ENCODE measurements at regions not wholly inside any gene's neighbourhood (a gene's known extent, or its start where the extent isn't known, plus 50 kb on each side); places are given as distances from the start of the nearest gene placed in this dataset.

DNA sequence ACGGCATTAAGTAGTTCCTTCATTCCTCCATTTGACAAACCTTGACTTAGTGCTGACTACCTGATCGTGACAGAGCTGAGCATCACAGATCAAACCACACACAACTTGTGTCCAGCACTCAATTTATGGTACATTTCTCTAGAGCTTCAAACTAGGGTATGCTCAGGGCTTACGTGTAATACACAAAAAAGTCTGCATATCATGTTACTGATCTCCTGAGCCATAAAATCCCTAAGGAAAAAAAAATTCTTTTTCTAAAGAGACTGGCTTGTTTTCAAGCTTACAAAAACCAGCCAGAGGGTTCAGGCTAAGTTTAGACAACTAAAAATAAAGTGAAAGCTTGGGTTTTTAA is 88.0 kb upstream of the ALKAL2 start:
- Histone ChIP-seq H3F3A (replicated peaks; ENCODE audit: insufficient read depth) (no peaks in the 10 kb centered on the region), H3K27ac (ENCODE audit: low read depth in 2 of 2, low read length in 1 of 2) (no peak overlapping the region), H3K9ac (no peak overlapping the region), H3K36me3 (replicated peaks in 1 of 2; ENCODE audit: control insufficient read depth in 1 of 2, insufficient read depth in 2 of 2, low read length in 1 of 2) (no peaks in the 10 kb centered on the region), H3K79me2 (ENCODE audit: insufficient read depth) (no peaks in the 10 kb centered on the region), H3K27me3 (ENCODE audit: insufficient read depth) (no peaks in the 10 kb centered on the region), H3K4me1 (ENCODE audit: control insufficient read depth in 1 of 2, insufficient read depth in 2 of 2, low read depth in 1 of 2, low read length in 1 of 2) (peaks cover 0 to 4% of the 10 kb centered on the region in 2 experiments; a peak in 1 of 4 replicates), H3K4me2 (no peak overlapping the region), H3K9me2 (no peaks in the 10 kb centered on the region), H4K20me1 (ENCODE audit: insufficient read depth) (no peaks in the 10 kb centered on the region), H3K4me3 (ENCODE audit: low read depth in 2 of 2, low read length in 1 of 2) (no peak overlapping the region), H2AFZ (ENCODE audit: low read depth) (no peak overlapping the region), H3K9me3 (no peaks in the 10 kb centered on the region; the same call in 1 of the 2 replicates)
- no peak for TF ChIP-seq RXRA (IDR thresholded peaks at IDR 0.05; ENCODE audit: borderline replicate concordance, low read depth)
- TF ChIP-seq NRF1 (IDR thresholded peaks at IDR 0.05; ENCODE audit: low read depth, low read length): no peak
- no peak for TF ChIP-seq PBX3 (IDR thresholded peaks at IDR 0.05)
- TF ChIP-seq GABPA (IDR thresholded peaks at IDR 0.05; ENCODE audit: low read depth): no peak
- TF ChIP-seq MAX (IDR thresholded peaks at IDR 0.05; ENCODE audit: low read depth): no peak
- no peak for TF ChIP-seq MXI1 (IDR thresholded peaks at IDR 0.05; ENCODE audit: low read depth, low read length)
- no peak for TF ChIP-seq CHD2 (IDR thresholded peaks at IDR 0.05; ENCODE audit: low read length, partially characterized antibody)
- TF ChIP-seq NFIC (IDR thresholded peaks at IDR 0.05; ENCODE audit: borderline replicate concordance): no peak
- TF ChIP-seq JUND (IDR thresholded peaks at IDR 0.05): no peak
- no peak for TF ChIP-seq FOXM1 (IDR thresholded peaks at IDR 0.05; ENCODE audit: low read depth)
- no peak for TF ChIP-seq FOXJ3 (CRISPR knock-in tag; IDR thresholded peaks at IDR 0.05)
- TF ChIP-seq TAF1 (IDR thresholded peaks at IDR 0.05; ENCODE audit: borderline replicate concordance, low read depth, low read length): no peak
- CTCF ChIA-PET: interaction anchor here (0.9 to 1.5 kb wide), 4 partner anchors 11 to 291 kb away, joined by 3 to 4 read pairs (median 4); no protein-coding TSS in a partner anchor
- no peak for DNase-seq
- WGBS (ENCODE audit: low lambda C conversion rate): 28% methylated on average over 3 of the region's 3 CpGs
- POLR2A ChIA-PET: no interaction called here

DNA sequence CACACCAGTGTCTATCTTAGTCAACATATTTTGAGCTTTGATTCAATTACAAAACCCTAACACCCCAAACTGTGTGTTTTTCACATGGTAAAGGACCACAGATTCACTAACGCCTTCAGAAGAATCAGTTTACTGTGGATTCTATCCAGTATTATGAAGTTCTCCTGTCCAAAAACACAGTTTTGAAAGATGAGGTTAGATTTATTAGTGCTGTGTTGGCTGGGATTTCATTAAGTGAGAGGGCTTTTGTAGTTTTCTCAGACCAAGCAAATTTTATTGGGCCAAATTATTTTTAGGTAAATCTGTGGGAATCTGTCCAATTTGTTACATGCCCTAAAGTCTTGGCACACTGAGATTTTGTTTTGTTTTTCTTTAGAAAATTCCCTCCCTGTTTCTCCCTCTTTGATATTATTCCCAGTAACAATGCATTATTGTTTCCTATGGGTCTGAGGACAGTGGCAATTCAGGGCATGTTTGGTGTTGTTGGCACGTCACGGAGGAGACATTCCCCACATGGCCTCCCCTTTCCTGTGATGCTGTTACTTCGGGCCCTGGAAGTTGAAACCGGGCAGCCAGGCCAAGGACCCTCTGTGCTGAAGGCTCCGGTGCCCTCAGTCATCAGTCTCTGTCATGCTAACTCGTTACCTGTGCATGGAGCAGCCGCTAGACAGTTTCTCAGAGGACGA is 87.5 kb upstream of the ALKAL2 start:
- Histone ChIP-seq H2AFZ (ENCODE audit: low read depth) (no peak overlapping the region), H3K4me2 (no peak overlapping the region), H3K79me2 (ENCODE audit: insufficient read depth) (no peaks in the 10 kb centered on the region), H3K9me2 (no peaks in the 10 kb centered on the region), H3K4me1 (ENCODE audit: control insufficient read depth in 1 of 2, insufficient read depth in 2 of 2, low read depth in 1 of 2, low read length in 1 of 2) (peaks cover 0 to 4% of the 10 kb centered on the region in 2 experiments; a peak in 1 of 4 replicates), H3K36me3 (replicated peaks in 1 of 2; ENCODE audit: control insufficient read depth in 1 of 2, insufficient read depth in 2 of 2, low read length in 1 of 2) (no peaks in the 10 kb centered on the region), H3K9ac (no peak overlapping the region), H3K27me3 (ENCODE audit: insufficient read depth) (no peaks in the 10 kb centered on the region), H3K9me3 (no peaks in the 10 kb centered on the region; the same call in 1 of the 2 replicates), H3K4me3 (ENCODE audit: low read depth in 2 of 2, low read length in 1 of 2) (no peak overlapping the region), H4K20me1 (ENCODE audit: insufficient read depth) (no peaks in the 10 kb centered on the region), H3K27ac (ENCODE audit: low read depth in 2 of 2, low read length in 1 of 2) (no peak overlapping the region), H3F3A (replicated peaks; ENCODE audit: insufficient read depth) (no peaks in the 10 kb centered on the region)
- TF ChIP-seq CHD2 (IDR thresholded peaks at IDR 0.05; ENCODE audit: low read length, partially characterized antibody) (no peak), SMC3 (IDR thresholded peaks at IDR 0.05; ENCODE audit: low read depth, low read length) (no peak), POLR2AphosphoS5 (IDR thresholded peaks at IDR 0.05; ENCODE audit: low read depth, low read length) (no peak), REST (IDR thresholded peaks at IDR 0.05; ENCODE audit: low read depth, low read length) (no peak), TCF12 (IDR thresholded peaks at IDR 0.05) (no peak), PBX3 (IDR thresholded peaks at IDR 0.05) (no peak), GATA2 (CRISPR knock-in tag; IDR thresholded peaks at IDR 0.05) (no peak), MXI1 (IDR thresholded peaks at IDR 0.05; ENCODE audit: low read depth, low read length) (no peak), EP300 (IDR thresholded peaks at IDR 0.05; ENCODE audit: borderline replicate concordance in 1 of 2, low read depth in 1 of 2, low read length in 1 of 2) (no peak), MEF2A (IDR thresholded peaks at IDR 0.05; ENCODE audit: borderline replicate concordance, low read depth) (no peak)
- ChIA-PET CTCF (interaction anchor here (0.9 to 1.5 kb wide), 3 partner anchors 35 to 292 kb away, joined by 3 to 4 read pairs (median 3); no protein-coding TSS in a partner anchor), POLR2A (no interaction called here)
- no peak for DNase-seq
- 25% methylated on average over 9 of the region's 9 CpGs for WGBS (ENCODE audit: low lambda C conversion rate)
